HEK293 (cell line): ENCODE measurements at regions not wholly inside any gene's neighbourhood (a gene's known extent, or its start where the extent isn't known, plus 50 kb on each side); places are given as distances from the start of the nearest gene placed in this dataset.
A peak's percentile ranks its signal among the peaks of the same experiment; 100 is the strongest.

Experiments used
- BCL11A ChIP-seq: fragments of 450-650 bp; formaldehyde crosslinking; IDR thresholded peaks from 2 replicates; pipeline ENCODE4 v1.5.1; 2016; ENCODE audit warnings: low read depth, missing biosample characterization, missing genetic modification characterization
- EGR2 ChIP-seq: fragments of 450-650 bp; formaldehyde crosslinking; IDR thresholded peaks from 2 replicates; pipeline ENCODE4 v1.5.1; 2016; ENCODE audit warnings: low read depth, missing biosample characterization, missing genetic modification characterization
- OSR2 ChIP-seq: fragments of 450-650 bp; formaldehyde crosslinking; IDR thresholded peaks from 2 replicates; pipeline ENCODE4 v1.5.1; 2016; ENCODE audit warnings: missing biosample characterization, missing genetic modification characterization
- PBX3 ChIP-seq: sonication (generic); formaldehyde crosslinking; IDR thresholded peaks from 2 replicates; pipeline ENCODE4 v1.8.1; 2022; ENCODE audit warnings: mild to moderate bottlenecking, moderate library complexity, missing genetic modification reagents
- REPIN1 ChIP-seq: fragments of 450-650 bp; formaldehyde crosslinking; IDR thresholded peaks from 2 replicates; pipeline ENCODE4 v1.5.1; 2017; ENCODE audit warnings: missing biosample characterization, missing genetic modification characterization, low read depth
- SCRT1 ChIP-seq: fragments of 450-650 bp; formaldehyde crosslinking; IDR thresholded peaks from 2 replicates; pipeline ENCODE4 v1.5.1; 2016; ENCODE audit warnings: missing biosample characterization, missing genetic modification characterization, borderline replicate concordance
- SCRT2 ChIP-seq: fragments of 450-650 bp; formaldehyde crosslinking; IDR thresholded peaks from 2 replicates; pipeline ENCODE4 v1.5.1; 2016; ENCODE audit warnings: missing biosample characterization, missing genetic modification characterization
- ZBTB11 ChIP-seq: fragments of 450-650 bp; formaldehyde crosslinking; conservative IDR thresholded peaks from 2 replicates; pipeline ENCODE4 v1.5.1; 2016; ENCODE audit warnings: low read depth, missing biosample characterization, missing genetic modification characterization
- ZBTB17 ChIP-seq: fragments of 450-650 bp; formaldehyde crosslinking; IDR thresholded peaks from 2 replicates; pipeline ENCODE4 v1.5.1; 2016; ENCODE audit warnings: missing biosample characterization, missing genetic modification characterization
- ZBTB20 ChIP-seq: fragments of 450-650 bp; formaldehyde crosslinking; IDR thresholded peaks from 2 replicates; pipeline ENCODE4 v1.5.1; 2016; ENCODE audit warnings: missing biosample characterization, missing genetic modification characterization
- ZBTB26 ChIP-seq: fragments of 450-650 bp; formaldehyde crosslinking; optimal IDR thresholded peaks from 2 replicates; pipeline ENCODE3; 2016; ENCODE audit warnings: missing biosample characterization, mild to moderate bottlenecking, missing genetic modification characterization
- ZBTB48 ChIP-seq: fragments of 450-650 bp; formaldehyde crosslinking; IDR thresholded peaks from 2 replicates; pipeline ENCODE4 v1.5.1; 2016; ENCODE audit warnings: missing biosample characterization, missing genetic modification characterization
- ZIC2 ChIP-seq: fragments of 450-650 bp; formaldehyde crosslinking; IDR thresholded peaks from 2 replicates; pipeline ENCODE4 v1.5.1; 2016; ENCODE audit warnings: missing biosample characterization, missing genetic modification characterization
- ZNF148 ChIP-seq: fragments of 450-650 bp; formaldehyde crosslinking; IDR thresholded peaks from 2 replicates; pipeline ENCODE4 v1.5.0; 2017; ENCODE audit warnings: missing biosample characterization, missing genetic modification characterization, borderline replicate concordance
- ZNF155 ChIP-seq: fragments of 450-650 bp; formaldehyde crosslinking; IDR thresholded peaks from 2 replicates; pipeline ENCODE4 v1.5.1; 2016; ENCODE audit warnings: missing biosample characterization, missing genetic modification characterization
- ZNF19 ChIP-seq: fragments of 450-650 bp; formaldehyde crosslinking; IDR thresholded peaks from 2 replicates; pipeline ENCODE4; 2016; ENCODE audit warnings: missing biosample characterization, missing genetic modification characterization, low read depth
- ZNF24 ChIP-seq: fragments of 450-650 bp; formaldehyde crosslinking; IDR thresholded peaks from 2 replicates; pipeline ENCODE4 v1.5.1; 2016; ENCODE audit warnings: missing biosample characterization, missing genetic modification characterization
- ZNF292 ChIP-seq: fragments of 450-650 bp; formaldehyde crosslinking; IDR thresholded peaks from 2 replicates; pipeline ENCODE4 v1.5.1; 2016; ENCODE audit warnings: low read depth, missing biosample characterization, missing genetic modification characterization, borderline replicate concordance
- ZNF350 ChIP-seq: fragments of 450-650 bp; formaldehyde crosslinking; IDR thresholded peaks from 2 replicates; pipeline ENCODE4 v1.5.0; 2017; ENCODE audit warnings: missing biosample characterization, mild to moderate bottlenecking, missing genetic modification characterization
- ZNF366 ChIP-seq: fragments of 450-650 bp; formaldehyde crosslinking; conservative IDR thresholded peaks from 2 replicates; pipeline ENCODE4 v1.5.1; 2016; ENCODE audit warnings: missing biosample characterization, missing genetic modification characterization
- ZNF37A ChIP-seq: fragments of 450-650 bp; IDR thresholded peaks from 2 replicates; pipeline ENCODE4 v1.5.1; 2018; ENCODE audit warnings: missing biosample characterization, missing genetic modification characterization
- ZNF510 ChIP-seq: fragments of 450-650 bp; formaldehyde crosslinking; IDR thresholded peaks from 2 replicates; pipeline ENCODE4 v1.5.1; 2018; ENCODE audit warnings: mild to moderate bottlenecking, missing genetic modification characterization, missing biosample characterization; ENCODE audit not compliant: insufficient replicate concordance
- ZNF518A ChIP-seq: fragments of 450-650 bp; formaldehyde crosslinking; conservative IDR thresholded peaks from 2 replicates; pipeline ENCODE4 v1.5.1; 2016; ENCODE audit warnings: low read depth, missing biosample characterization, missing genetic modification characterization
- ZNF521 ChIP-seq: fragments of 450-650 bp; formaldehyde crosslinking; IDR thresholded peaks from 2 replicates; pipeline ENCODE4 v1.5.1; 2017; ENCODE audit warnings: missing biosample characterization, mild to moderate bottlenecking, missing genetic modification characterization
- ZNF561 ChIP-seq: fragments of 450-650 bp; IDR thresholded peaks from 2 replicates; pipeline ENCODE4 v1.5.1; 2018; ENCODE audit warnings: missing biosample characterization, missing genetic modification characterization, borderline replicate concordance
- ZNF623 ChIP-seq: fragments of 450-650 bp; formaldehyde crosslinking; IDR thresholded peaks from 2 replicates; pipeline ENCODE4 v1.5.1; 2016; ENCODE audit warnings: missing biosample characterization, missing genetic modification characterization
- ZNF843 ChIP-seq: fragments of 450-650 bp; formaldehyde crosslinking; IDR thresholded peaks from 2 replicates; pipeline ENCODE4 v1.5.1; 2016; ENCODE audit warnings: missing biosample characterization, missing genetic modification characterization
- ZSCAN23 ChIP-seq: fragments of 450-650 bp; formaldehyde crosslinking; IDR thresholded peaks from 2 replicates; pipeline ENCODE4 v1.5.1; 2016; ENCODE audit warnings: missing biosample characterization, missing genetic modification characterization

GRCh38 chr12:46664761-46665287 lies 161.0 kb downstream of the SLC38A4 start (continued):
- TF ChIP-seq ZNF518A (no peak), ZNF510 (tag by site-specific recombination) (no peak), ZNF350 (no peak), BCL11A (tag by site-specific recombination) (peak; percentile 54; the same call in 1 of the 2 replicates), ZNF623 (no peak), PBX3 (CRISPR knock-in tag) (no peak), ZBTB20 (no peak), REPIN1 (tag by site-specific recombination) (no peak), ZNF148 (tag by site-specific recombination) (no peak), ZNF24 (tag by site-specific recombination) (peak; percentile 44; the same call in 1 of the 2 replicates), ZIC2 (tag by site-specific recombination) (no peak), OSR2 (tag by site-specific recombination) (peak; percentile 87), ZNF37A (tag by site-specific recombination) (no peak), ZBTB48 (tag by site-specific recombination) (no peak), ZNF292 (tag by site-specific recombination) (no peak), ZBTB17 (tag by site-specific recombination) (0 out of 2 replicates have a peak, but pooled peaks have one; percentile 13), ZNF843 (tag by site-specific recombination) (peak; percentile 75), ZBTB26 (tag by site-specific recombination) (no peak), ZNF561 (0 out of 2 replicates have a peak, but pooled peaks have one; percentile 33), ZSCAN23 (tag by site-specific recombination) (no peak), ZNF19 (no peak), ZBTB11 (tag by site-specific recombination) (no peak), SCRT2 (tag by site-specific recombination) (no peak), ZNF521 (tag by site-specific recombination) (no peak), ZNF366 (tag by site-specific recombination) (peak; percentile 56), ZNF155 (tag by site-specific recombination) (no peak), SCRT1 (tag by site-specific recombination) (no peak), EGR2 (tag by site-specific recombination) (no peak)
